ENCODE measurements at regions not wholly inside any gene's neighbourhood (a gene's known extent, or its start where the extent isn't known, plus 50 kb on each side); places are given as distances from the start of the nearest gene placed in this dataset.

- DNase-seq (ENCODE audit: insufficient read length, low spot score): no peak
- no peak for FAIRE-seq
- no peak for TF ChIP-seq TAF1 (IDR thresholded peaks at IDR 0.05; ENCODE audit: low read depth, low read length)
These were observed 482.8 kb upstream of the SULF2 start for GRCh38 chr20:48267860-48268633.

- FAIRE-seq: no peak
- TF ChIP-seq POLR2A (IDR thresholded peaks at IDR 0.05; ENCODE audit: low read depth, low read length) (no peak), POU2F2 (IDR thresholded peaks at IDR 0.05; ENCODE audit: low read depth, low read length) (no peak)
- no peak for DNase-seq (ENCODE audit: insufficient read length, low spot score)
These were observed 481.3 kb upstream of the SULF2 start for GRCh38 chr20:48266571-48266970.

GRCh38 chr20:48265791-48266190 lies 480.5 kb upstream of the SULF2 start:
- no peak for FAIRE-seq
- TF ChIP-seq POLR2AphosphoS5 (IDR thresholded peaks at IDR 0.05; ENCODE audit: low read depth, low read length) (no peak), SPI1 (IDR thresholded peaks at IDR 0.05; ENCODE audit: low read depth, low read length) (no peak), TAF1 (IDR thresholded peaks at IDR 0.05; ENCODE audit: low read depth, low read length) (no peak), PAX5 (IDR thresholded peaks at IDR 0.05; ENCODE audit: insufficient read depth, low read length, severe bottlenecking) (no peak)
- no peak for DNase-seq (ENCODE audit: insufficient read length, low spot score)

- TF ChIP-seq POLR2AphosphoS5 (IDR thresholded peaks at IDR 0.05; ENCODE audit: low read depth, low read length) (no peak), PAX5 (IDR thresholded peaks at IDR 0.05; ENCODE audit: insufficient read depth, low read length, severe bottlenecking) (no peak), POU2F2 (IDR thresholded peaks at IDR 0.05; ENCODE audit: low read depth, low read length) (no peak), POLR2A (IDR thresholded peaks at IDR 0.05; ENCODE audit: low read depth, low read length) (no peak), TAF1 (IDR thresholded peaks at IDR 0.05; ENCODE audit: low read depth, low read length) (no peak), SPI1 (IDR thresholded peaks at IDR 0.05; ENCODE audit: low read depth, low read length) (no peak)
- no peak for FAIRE-seq
- no peak for DNase-seq (ENCODE audit: insufficient read length, low spot score)
These were observed 477.7 kb upstream of the SULF2 start for GRCh38 chr20:48262955-48263354.

GRCh38 chr20:48262466-48262865 lies 477.2 kb upstream of the SULF2 start:
- TF ChIP-seq TAF1 (IDR thresholded peaks at IDR 0.05; ENCODE audit: low read depth, low read length): no peak
- TF ChIP-seq SPI1 (IDR thresholded peaks at IDR 0.05; ENCODE audit: low read depth, low read length): no peak
- no peak for TF ChIP-seq POLR2A (IDR thresholded peaks at IDR 0.05; ENCODE audit: low read depth, low read length)
- TF ChIP-seq POLR2AphosphoS5 (IDR thresholded peaks at IDR 0.05; ENCODE audit: low read depth, low read length): no peak
- no peak for TF ChIP-seq POU2F2 (IDR thresholded peaks at IDR 0.05; ENCODE audit: low read depth, low read length)
- TF ChIP-seq PAX5 (IDR thresholded peaks at IDR 0.05; ENCODE audit: insufficient read depth, low read length, severe bottlenecking): no peak
- no peak for FAIRE-seq

GRCh38 chr20:48261398-48261910 lies 476.2 kb upstream of the SULF2 start:
- FAIRE-seq (no peak), DNase-seq (ENCODE audit: insufficient read length, low spot score) (no peak)
- no peak for TF ChIP-seq POLR2A (IDR thresholded peaks at IDR 0.05; ENCODE audit: low read depth, low read length)
- no peak for TF ChIP-seq SPI1 (IDR thresholded peaks at IDR 0.05; ENCODE audit: low read depth, low read length)
- no peak for TF ChIP-seq POLR2AphosphoS5 (IDR thresholded peaks at IDR 0.05; ENCODE audit: low read depth, low read length)
- no peak for TF ChIP-seq POU2F2 (IDR thresholded peaks at IDR 0.05; ENCODE audit: low read depth, low read length)
- TF ChIP-seq TAF1 (IDR thresholded peaks at IDR 0.05; ENCODE audit: low read depth, low read length): no peak
- no peak for TF ChIP-seq PAX5 (IDR thresholded peaks at IDR 0.05; ENCODE audit: insufficient read depth, low read length, severe bottlenecking)

More at GRCh38 chr20:48262466-48262865, 477.2 kb upstream of the SULF2 start:
- no peak for DNase-seq (ENCODE audit: insufficient read length, low spot score)

GRCh38 chr20:48260129-48260756 lies 475.0 kb upstream of the SULF2 start:
- DNase-seq (ENCODE audit: insufficient read length, low spot score) (no peak), FAIRE-seq (no peak)
- TF ChIP-seq TAF1 (IDR thresholded peaks at IDR 0.05; ENCODE audit: low read depth, low read length) (no peak), SPI1 (IDR thresholded peaks at IDR 0.05; ENCODE audit: low read depth, low read length) (no peak), POLR2A (IDR thresholded peaks at IDR 0.05; ENCODE audit: low read depth, low read length) (no peak), POU2F2 (IDR thresholded peaks at IDR 0.05; ENCODE audit: low read depth, low read length) (no peak), PAX5 (IDR thresholded peaks at IDR 0.05; ENCODE audit: insufficient read depth, low read length, severe bottlenecking) (no peak), POLR2AphosphoS5 (IDR thresholded peaks at IDR 0.05; ENCODE audit: low read depth, low read length) (no peak)

- TF ChIP-seq SPI1 (IDR thresholded peaks at IDR 0.05; ENCODE audit: low read depth, low read length): no peak
- no peak for TF ChIP-seq PAX5 (IDR thresholded peaks at IDR 0.05; ENCODE audit: insufficient read depth, low read length, severe bottlenecking)
- no peak for TF ChIP-seq POLR2A (IDR thresholded peaks at IDR 0.05; ENCODE audit: low read depth, low read length)
- TF ChIP-seq TAF1 (IDR thresholded peaks at IDR 0.05; ENCODE audit: low read depth, low read length): no peak
- TF ChIP-seq POU2F2 (IDR thresholded peaks at IDR 0.05; ENCODE audit: low read depth, low read length): no peak
- TF ChIP-seq POLR2AphosphoS5 (IDR thresholded peaks at IDR 0.05; ENCODE audit: low read depth, low read length): no peak
- FAIRE-seq: no peak
These were observed 474.2 kb upstream of the SULF2 start for GRCh38 chr20:48259456-48259855.

GRCh38 chr20:48257833-48258232 lies 472.6 kb upstream of the SULF2 start:
- FAIRE-seq (no peak), DNase-seq (ENCODE audit: insufficient read length, low spot score) (no peak)
- no peak for TF ChIP-seq POLR2A (IDR thresholded peaks at IDR 0.05; ENCODE audit: low read depth, low read length)
- no peak for TF ChIP-seq PAX5 (IDR thresholded peaks at IDR 0.05; ENCODE audit: insufficient read depth, low read length, severe bottlenecking)
- no peak for TF ChIP-seq TAF1 (IDR thresholded peaks at IDR 0.05; ENCODE audit: low read depth, low read length)
- no peak for TF ChIP-seq POU2F2 (IDR thresholded peaks at IDR 0.05; ENCODE audit: low read depth, low read length)
- TF ChIP-seq POLR2AphosphoS5 (IDR thresholded peaks at IDR 0.05; ENCODE audit: low read depth, low read length): no peak
- TF ChIP-seq SPI1 (IDR thresholded peaks at IDR 0.05; ENCODE audit: low read depth, low read length): no peak

More at GRCh38 chr20:48259456-48259855, 474.2 kb upstream of the SULF2 start:
- no peak for DNase-seq (ENCODE audit: insufficient read length, low spot score)

GRCh38 chr20:48247961-48248360 lies 462.7 kb upstream of the SULF2 start:
- FAIRE-seq: no peak
- DNase-seq (ENCODE audit: insufficient read length, low spot score): no peak
- TF ChIP-seq SPI1 (IDR thresholded peaks at IDR 0.05; ENCODE audit: low read depth, low read length) (no peak), POU2F2 (IDR thresholded peaks at IDR 0.05; ENCODE audit: low read depth, low read length) (no peak), POLR2A (IDR thresholded peaks at IDR 0.05; ENCODE audit: low read depth, low read length) (no peak), POLR2AphosphoS5 (IDR thresholded peaks at IDR 0.05; ENCODE audit: low read depth, low read length) (no peak)
